ENCODE measurements at regions not wholly inside any gene's neighbourhood (a gene's known extent, or its start where the extent isn't known, plus 50 kb on each side); places are given as distances from the start of the nearest gene placed in this dataset.

DNA sequence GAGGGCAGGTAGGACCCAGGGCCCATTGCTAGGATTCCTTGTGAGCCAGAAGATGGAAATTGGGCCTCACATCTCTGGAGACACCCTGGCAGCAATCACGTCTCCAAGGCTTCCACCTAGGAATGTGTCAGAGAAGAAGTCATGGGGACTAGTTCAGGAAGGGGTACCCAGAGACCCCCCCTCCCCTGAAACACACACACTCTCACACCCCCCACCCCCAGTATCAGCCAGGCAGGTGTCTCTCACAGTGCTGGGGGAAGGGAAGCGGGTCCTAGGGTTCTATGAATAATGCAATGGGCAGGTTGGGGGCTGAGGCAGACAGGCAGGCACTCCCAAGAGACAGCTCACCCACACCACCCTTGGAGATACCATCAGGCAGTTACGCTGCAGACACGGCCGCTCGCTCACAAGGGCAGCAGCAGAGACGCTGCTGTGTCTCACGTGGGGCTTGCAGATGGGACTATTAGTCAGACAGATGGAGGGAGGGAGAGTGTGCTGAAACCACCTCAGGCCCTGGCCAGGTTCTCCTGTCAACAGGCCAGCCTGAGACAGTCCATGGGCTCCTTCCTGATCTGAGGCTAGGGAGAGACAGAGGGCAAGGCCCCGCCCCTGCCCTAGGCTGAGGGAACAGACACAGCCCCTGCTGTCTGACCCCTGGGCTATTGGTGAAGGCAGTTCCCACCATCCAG is 134.6 kb downstream of the CYP26B1 start (continued):
- no peak for TF ChIP-seq BCL11A (IDR thresholded peaks at IDR 0.05; ENCODE audit: low read depth in 2 of 2, low read length in 2 of 2)
- no peak for TF ChIP-seq RAD21 (IDR thresholded peaks at IDR 0.05 in 1 of 2, conservative IDR thresholded peaks at IDR 0.05 in 1 of 2; ENCODE audit: low read depth in 2 of 2, low read length in 2 of 2)
- TF ChIP-seq KDM1A (IDR thresholded peaks at IDR 0.05; ENCODE audit: borderline replicate concordance, low read length) = no peak
- TF ChIP-seq CBX8 (IDR thresholded peaks at IDR 0.05; ENCODE audit: borderline replicate concordance, low read depth, low read length) = no peak
